Fibroblast of lung (primary cell): ENCODE measurements at regions not wholly inside any gene's neighbourhood (a gene's known extent, or its start where the extent isn't known, plus 50 kb on each side); places are given as distances from the start of the nearest gene placed in this dataset.

ENCODE experiments used
- DNase-seq, 2 donors: peaks; one replicate each; pipeline versions ENCODE4 v3.0.0 to v3.0.0-alpha.2; 2010; ENCODE audit warnings: low read depth in 2 of 2
- H2AFZ ChIP-seq: 2 replicates; pipeline ENCODE4 v1.5.1; 2012; ENCODE audit warnings: low read length, control low read depth, inconsistent platforms
- H3K27ac ChIP-seq: 2 replicates; pipeline ENCODE4 v1.5.1; 2011; ENCODE audit warnings: low read length, control low read depth; ENCODE audit not compliant: insufficient read depth
- H3K27me3 ChIP-seq: 2 replicates; pipeline ENCODE4 v1.5.1; 2011; ENCODE audit warnings: mild to moderate bottlenecking, low read length; ENCODE audit not compliant: control insufficient read depth, insufficient read depth
- H3K36me3 ChIP-seq: 2 replicates; pipeline ENCODE4 v1.5.1; 2011; ENCODE audit warnings: low read length; ENCODE audit not compliant: control insufficient read depth, insufficient read depth
- H3K4me1 ChIP-seq: 2 replicates; pipeline ENCODE4 v1.5.1; 2011; ENCODE audit warnings: low read length; ENCODE audit not compliant: control insufficient read depth, insufficient read depth; ENCODE audit errors: extremely low read depth
- H3K4me2 ChIP-seq: 2 replicates; pipeline ENCODE4 v1.5.1; 2011; ENCODE audit warnings: low read length, control low read depth; ENCODE audit not compliant: insufficient read depth; ENCODE audit errors: extremely low read depth
- H3K4me3 ChIP-seq, 4 experiments: fragments of 200-600 bp in 1 of 4; sonication (generic) in 1 of 4; replicated peaks in 1 of 4; 2 replicates each; pipeline ENCODE4 v1.5.1; 2011 to 2016; ENCODE audit warnings: low read length in 4 of 4, low read depth in 3 of 4, mild to moderate bottlenecking in 3 of 4, control low read depth in 2 of 4, inconsistent platforms in 1 of 4, mixed read lengths in 1 of 4; ENCODE audit not compliant: insufficient read depth in 1 of 4; ENCODE audit errors: control extremely low read depth in 1 of 4
- H3K79me2 ChIP-seq: 2 replicates; pipeline ENCODE4 v1.5.1; 2012; ENCODE audit warnings: mild to moderate bottlenecking, low read length, inconsistent platforms; ENCODE audit not compliant: control insufficient read depth, insufficient read depth
- H3K9ac ChIP-seq: 2 replicates; pipeline ENCODE4 v1.5.1; 2011; ENCODE audit warnings: mild to moderate bottlenecking, low read length, control low read depth; ENCODE audit not compliant: insufficient read depth
- H3K9me3 ChIP-seq: 2 replicates; pipeline ENCODE4 v1.5.1; 2012; ENCODE audit warnings: low read depth, low read length; ENCODE audit not compliant: control insufficient read depth, insufficient read depth
- H4K20me1 ChIP-seq: 2 replicates; pipeline ENCODE4 v1.5.1; 2011; ENCODE audit warnings: low read length; ENCODE audit not compliant: control insufficient read depth, insufficient read depth; ENCODE audit errors: extremely low read depth
- EZH2 ChIP-seq: IDR thresholded peaks from 2 replicates; pipeline ENCODE4 v1.5.1; 2012; ENCODE audit warnings: low read length, control low read depth, mild to moderate bottlenecking; ENCODE audit errors: missing control alignments
- TF ChIP-seq, protein P1 (sequence below), 2 donors: IDR thresholded peaks in 1 of 2; conservative IDR thresholded peaks in 1 of 2; 1 replicate in 1 of 2; 2 replicates in 1 of 2; pipeline ENCODE4 v1.5.1; 2011 to 2012; ENCODE audit warnings: low read length in 2 of 2, control low read depth in 1 of 2, inconsistent platforms in 1 of 2, low read depth in 1 of 2, mild to moderate bottlenecking in 1 of 2

DNA sequence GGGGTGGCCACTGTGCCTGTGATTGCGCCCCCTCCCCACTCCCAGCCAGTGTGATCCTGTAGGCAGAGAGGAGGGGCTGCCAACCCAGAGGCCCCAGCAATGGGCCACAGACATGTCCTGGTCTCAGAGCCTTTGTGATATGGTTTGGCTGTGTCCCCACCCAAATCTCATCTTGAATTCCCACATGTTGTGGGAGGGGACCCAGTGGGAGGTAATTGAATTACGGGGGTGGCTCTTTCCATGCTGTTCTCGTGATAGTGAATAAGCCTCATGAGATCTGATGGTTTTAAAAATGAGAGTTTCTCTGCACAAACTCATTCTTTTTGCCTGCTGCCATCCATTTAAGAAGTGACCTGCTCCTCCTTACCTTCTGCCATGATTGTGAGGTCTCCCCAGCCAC, 56.8 kb upstream of the ZNF469 start:
- no peaks in the 10 kb centered on the region for H4K20me1 ChIP-seq
- no peak for DNase-seq
- H3K4me2 ChIP-seq, result no peak overlapping the region
- no peak overlapping the region for H3K9ac ChIP-seq
- no peaks in the 10 kb centered on the region for H3K27me3 ChIP-seq
- no peak overlapping the region for H3K27ac ChIP-seq
- H3K79me2 ChIP-seq, result no peaks in the 10 kb centered on the region
- H2AFZ ChIP-seq, result no peak overlapping the region
- H3K9me3 ChIP-seq, result no peaks in the 10 kb centered on the region
- TF ChIP-seq, protein P1, sequence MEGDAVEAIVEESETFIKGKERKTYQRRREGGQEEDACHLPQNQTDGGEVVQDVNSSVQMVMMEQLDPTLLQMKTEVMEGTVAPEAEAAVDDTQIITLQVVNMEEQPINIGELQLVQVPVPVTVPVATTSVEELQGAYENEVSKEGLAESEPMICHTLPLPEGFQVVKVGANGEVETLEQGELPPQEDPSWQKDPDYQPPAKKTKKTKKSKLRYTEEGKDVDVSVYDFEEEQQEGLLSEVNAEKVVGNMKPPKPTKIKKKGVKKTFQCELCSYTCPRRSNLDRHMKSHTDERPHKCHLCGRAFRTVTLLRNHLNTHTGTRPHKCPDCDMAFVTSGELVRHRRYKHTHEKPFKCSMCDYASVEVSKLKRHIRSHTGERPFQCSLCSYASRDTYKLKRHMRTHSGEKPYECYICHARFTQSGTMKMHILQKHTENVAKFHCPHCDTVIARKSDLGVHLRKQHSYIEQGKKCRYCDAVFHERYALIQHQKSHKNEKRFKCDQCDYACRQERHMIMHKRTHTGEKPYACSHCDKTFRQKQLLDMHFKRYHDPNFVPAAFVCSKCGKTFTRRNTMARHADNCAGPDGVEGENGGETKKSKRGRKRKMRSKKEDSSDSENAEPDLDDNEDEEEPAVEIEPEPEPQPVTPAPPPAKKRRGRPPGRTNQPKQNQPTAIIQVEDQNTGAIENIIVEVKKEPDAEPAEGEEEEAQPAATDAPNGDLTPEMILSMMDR (conservative IDR thresholded peaks at IDR 0.05 in 1 of 2, IDR thresholded peaks at IDR 0.05 in 1 of 2; ENCODE audit: low read depth in 1 of 2, low read length in 2 of 2), result no peak
- no peak for TF ChIP-seq EZH2
- H3K36me3 ChIP-seq, result no peaks in the 10 kb centered on the region
- H3K4me3 ChIP-seq, result no peak overlapping the region
- H3K4me1 ChIP-seq, result peaks cover 2% of the 10 kb centered on the region

GRCh38 chr16:88326611-88327485, 55.9 kb upstream of the ZNF469 start:
- Histone ChIP-seq H3K9me3 (no peaks in the 10 kb centered on the region), H3K27me3 (no peaks in the 10 kb centered on the region), H3K4me1 (peaks cover 5% of the 10 kb centered on the region), H3K4me3 (no peak overlapping the region), H3K36me3 (no peaks in the 10 kb centered on the region), H3K9ac (no peak overlapping the region), H3K4me2 (no peak overlapping the region), H4K20me1 (no peaks in the 10 kb centered on the region), H2AFZ (no peak overlapping the region), H3K79me2 (no peaks in the 10 kb centered on the region), H3K27ac (no peak overlapping the region)
- TF ChIP-seq, protein P1 (conservative IDR thresholded peaks at IDR 0.05 in 1 of 2, IDR thresholded peaks at IDR 0.05 in 1 of 2; ENCODE audit: low read depth in 1 of 2, low read length in 2 of 2), result no peak
- no peak for DNase-seq

DNA sequence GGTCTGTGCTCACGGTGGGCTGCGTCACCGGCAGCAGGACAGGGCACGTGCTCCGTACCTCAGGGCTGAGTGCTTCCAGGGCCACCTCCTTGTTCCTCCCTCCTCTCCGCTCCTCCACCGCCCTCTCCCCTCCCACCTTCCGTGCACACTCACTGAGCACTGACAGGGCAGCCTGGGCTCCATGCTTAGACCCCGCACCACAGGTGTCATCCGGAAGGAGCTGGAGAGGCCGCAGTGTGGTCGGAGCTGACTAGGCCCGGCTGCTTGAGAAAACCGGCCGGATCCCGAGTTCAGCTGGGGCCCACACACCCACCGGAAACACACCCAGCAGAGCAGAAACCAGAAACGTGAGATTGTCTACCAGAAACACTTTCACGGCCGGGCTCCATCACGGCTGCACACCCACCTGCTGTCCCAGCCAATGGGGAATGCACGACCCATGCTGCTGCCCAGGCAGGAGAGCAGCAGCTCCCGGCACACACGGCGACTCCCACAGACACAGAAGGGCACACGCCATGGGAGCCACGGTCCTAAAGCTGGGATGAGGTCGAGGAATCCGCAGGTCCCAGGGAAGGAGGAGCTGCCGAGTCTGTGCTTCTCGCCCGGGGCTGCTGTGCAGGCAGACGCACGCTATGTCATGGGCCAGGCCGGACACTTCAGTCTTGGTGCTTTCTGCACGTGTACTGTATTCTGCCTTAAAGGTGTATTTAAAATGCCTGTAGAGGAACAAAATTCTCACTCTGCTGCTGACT, 55.0 kb upstream of the ZNF469 start:
- no peaks in the 10 kb centered on the region for H3K36me3 ChIP-seq
- H3K9ac ChIP-seq, result no peak overlapping the region
- no peak overlapping the region for H3K4me2 ChIP-seq
- peaks cover 11% of the 10 kb centered on the region for H3K4me1 ChIP-seq
- TF ChIP-seq, protein P1 (conservative IDR thresholded peaks at IDR 0.05 in 1 of 2, IDR thresholded peaks at IDR 0.05 in 1 of 2; ENCODE audit: low read depth in 1 of 2, low read length in 2 of 2), result no peak
- TF ChIP-seq EZH2, result no peak
- no peaks in the 10 kb centered on the region for H3K79me2 ChIP-seq
- no peak overlapping the region for H3K4me3 ChIP-seq
- H2AFZ ChIP-seq, result no peak overlapping the region
- no peaks in the 10 kb centered on the region for H3K9me3 ChIP-seq
- H3K27me3 ChIP-seq, result no peaks in the 10 kb centered on the region
- no peaks in the 10 kb centered on the region for H4K20me1 ChIP-seq
- no peak for DNase-seq
- H3K27ac ChIP-seq, result no peak overlapping the region
